ENCODE measurements at regions not wholly inside any gene's neighbourhood (a gene's known extent, or its start where the extent isn't known, plus 50 kb on each side); places are given as distances from the start of the nearest gene placed in this dataset.
"Not testable (repeated sequence)": the region's sequence is repeated elsewhere in the genome, so short reads cannot be mapped to it uniquely, and the experiment has no call there.

DNA sequence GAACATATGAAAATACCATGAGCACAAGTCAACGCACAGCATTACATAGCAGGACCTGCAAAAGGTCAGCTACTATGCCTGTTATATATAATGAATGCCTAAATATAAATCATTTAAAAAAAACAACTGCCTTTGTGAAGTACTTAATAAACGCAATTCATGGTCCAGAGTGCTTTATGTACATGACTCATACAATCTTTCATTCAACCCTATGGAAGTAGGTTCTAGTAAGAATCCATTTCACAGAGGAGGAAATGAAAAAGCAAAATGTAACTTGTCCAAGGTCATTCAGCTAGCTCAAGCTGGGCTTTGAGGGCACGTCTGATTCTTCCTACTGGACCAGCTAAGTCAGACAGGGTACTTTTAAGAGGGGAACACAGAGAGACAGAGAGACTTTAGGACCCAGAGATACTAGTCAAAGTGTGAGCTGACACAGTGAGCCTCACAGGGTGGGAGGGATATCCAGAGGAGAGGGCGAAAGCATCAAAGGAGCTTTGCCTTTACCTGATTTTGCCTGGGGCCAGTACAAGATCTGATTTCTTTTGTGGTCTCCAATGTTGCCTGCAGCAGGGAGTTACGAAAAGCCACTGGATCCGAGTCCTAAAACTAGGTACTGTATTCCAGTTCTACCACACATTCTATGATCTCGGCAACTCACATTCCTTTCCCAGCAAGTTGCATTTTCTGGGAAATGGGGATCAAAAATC is 83.4 kb upstream of the ZFHX3 start:
- H3K4me3 ChIP-seq (ENCODE audit: low read length): no peak overlapping the region
- DNase-seq (ENCODE audit: low read depth, low spot score): no peak

DNA sequence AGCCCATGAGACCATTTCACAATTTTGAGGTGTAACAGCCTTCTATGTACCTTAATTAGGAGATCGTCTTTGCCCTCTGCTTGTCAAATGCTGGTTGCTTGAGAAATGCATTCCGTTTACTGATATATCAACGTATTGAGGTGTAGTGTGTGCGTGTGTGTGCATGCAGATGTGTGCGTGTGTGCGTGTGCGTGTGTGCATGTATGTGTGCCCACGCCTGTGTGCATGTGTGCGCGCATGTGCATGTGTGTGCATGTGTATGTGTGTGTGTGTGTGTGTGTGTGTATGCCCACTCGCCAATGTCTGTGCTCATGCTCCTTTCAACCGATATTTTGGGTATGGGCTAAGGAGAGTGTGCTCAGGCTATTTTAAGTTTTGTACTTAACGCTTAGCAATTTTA is 81.5 kb upstream of the ZFHX3 start:
- H3K4me3 ChIP-seq (ENCODE audit: low read length): no peak overlapping the region
- DNase-seq (ENCODE audit: low read depth, low spot score): no peak

DNA sequence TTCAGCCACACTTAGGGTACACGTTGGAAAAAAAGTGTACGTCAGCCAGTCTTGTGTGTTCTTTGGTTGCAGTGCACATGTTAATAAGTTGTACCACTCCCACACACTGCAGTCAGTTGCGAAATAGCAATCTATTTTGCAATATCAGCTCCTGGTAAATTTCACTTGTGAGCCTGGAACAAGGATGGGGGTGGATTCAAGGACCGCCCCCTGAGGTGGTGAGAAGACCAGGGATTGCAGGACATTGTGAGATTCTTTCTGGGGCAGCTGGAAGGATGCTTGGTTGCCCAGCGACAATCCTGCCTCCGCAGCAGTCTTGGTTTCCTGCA is 78.6 kb upstream of the ZFHX3 start:
- DNase-seq (ENCODE audit: low read depth, low spot score): no peak
- H3K4me3 ChIP-seq (ENCODE audit: low read length): no peak overlapping the region

DNA sequence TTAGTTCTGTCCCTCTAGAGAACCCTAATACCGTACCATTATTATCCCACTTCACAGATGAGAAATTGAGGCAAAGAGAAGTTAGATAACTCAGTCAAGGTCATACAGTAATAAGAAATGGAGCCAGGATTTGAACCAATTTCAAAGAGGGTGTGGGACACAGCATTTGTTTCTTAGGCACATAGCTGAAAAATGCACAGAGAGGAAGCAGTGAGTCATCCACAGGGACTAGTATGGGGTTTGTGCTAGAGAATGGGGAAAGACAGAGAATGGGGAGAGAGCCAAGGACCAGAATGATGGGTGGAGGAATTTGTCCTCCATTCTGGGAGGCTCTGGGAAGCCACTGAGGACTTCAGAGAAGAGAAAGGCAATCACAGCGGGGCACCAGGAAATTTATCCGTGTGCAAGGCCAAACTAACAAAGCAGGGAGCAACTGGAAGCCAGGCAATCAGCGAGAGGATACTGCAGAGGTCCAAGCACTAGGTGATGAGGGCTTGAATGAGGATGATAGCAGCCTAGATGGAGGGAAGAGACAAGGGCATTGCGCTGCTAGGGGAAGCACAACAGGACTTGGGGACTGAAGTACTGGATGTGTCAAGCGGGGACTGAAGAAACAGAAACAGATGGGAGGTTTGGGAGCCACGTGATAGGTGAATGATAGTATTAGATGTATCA is 78.1 kb upstream of the ZFHX3 start:
- DNase-seq (ENCODE audit: low read depth, low spot score): no peak
- no peak overlapping the region for H3K4me3 ChIP-seq (ENCODE audit: low read length)

DNA sequence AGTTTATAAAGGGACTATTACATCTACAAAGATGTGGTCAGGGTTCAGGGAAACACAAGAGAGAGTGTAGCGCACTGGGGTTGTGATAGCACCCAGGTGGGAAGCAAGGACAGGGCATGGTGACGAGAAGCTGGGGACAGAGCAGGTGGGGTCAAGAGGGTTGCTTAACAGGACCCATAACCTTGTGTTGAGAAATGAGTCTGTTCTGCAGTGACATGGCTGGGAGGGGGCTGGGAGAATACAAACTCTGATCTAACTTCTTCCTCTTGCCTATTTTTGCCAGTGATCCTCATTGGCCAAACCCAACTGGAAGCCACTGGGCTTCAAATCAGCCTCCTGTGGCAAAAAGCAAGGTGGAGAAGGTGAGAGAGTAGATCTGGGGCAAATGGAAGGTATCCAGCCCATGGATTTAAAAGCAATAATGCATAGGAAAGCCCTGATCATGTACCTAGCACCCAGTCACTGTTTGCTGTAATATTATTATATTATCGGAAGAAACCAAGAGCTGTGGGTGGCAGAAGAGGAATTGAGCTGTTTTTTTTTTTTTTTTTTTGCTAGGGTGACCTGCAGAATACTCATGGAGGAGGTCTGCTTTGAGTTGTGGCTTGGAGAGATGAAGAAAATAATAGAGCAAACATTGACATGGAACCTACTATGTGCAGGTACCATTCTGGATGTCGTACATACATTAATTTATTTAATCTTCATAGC is 76.9 kb upstream of the ZFHX3 start:
- DNase-seq (ENCODE audit: low read depth, low spot score): no peak
- H3K4me3 ChIP-seq (ENCODE audit: low read length): no peak overlapping the region

DNA sequence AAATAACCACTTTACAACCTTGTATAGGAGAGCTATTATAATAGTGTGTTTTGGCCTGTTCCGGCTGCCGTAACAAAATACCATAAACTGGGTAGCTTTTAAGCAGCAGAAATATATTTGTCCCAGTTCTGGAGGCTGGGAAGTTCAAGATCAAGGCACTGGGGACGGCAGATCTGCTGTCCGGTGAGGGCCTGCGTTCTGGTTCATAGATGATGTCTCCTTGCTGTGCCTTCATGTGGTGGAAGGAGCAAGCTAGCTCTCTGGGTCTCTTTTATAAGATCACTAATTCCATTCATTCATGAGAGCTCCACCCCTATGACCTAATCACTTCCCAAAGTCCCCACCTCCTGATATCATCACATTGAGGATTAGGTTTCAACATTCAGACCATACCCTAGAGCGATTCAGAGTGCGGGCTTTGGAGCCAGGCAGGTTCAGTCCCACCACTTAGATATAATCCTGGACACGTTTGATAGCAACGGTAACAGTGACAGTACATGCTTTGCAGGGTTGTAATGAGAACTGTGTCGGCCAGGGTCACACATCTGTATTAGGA is 76.2 kb upstream of the ZFHX3 start:
- H3K4me3 ChIP-seq (ENCODE audit: low read length): no peak overlapping the region
- no peak for DNase-seq (ENCODE audit: low read depth, low spot score)

DNA sequence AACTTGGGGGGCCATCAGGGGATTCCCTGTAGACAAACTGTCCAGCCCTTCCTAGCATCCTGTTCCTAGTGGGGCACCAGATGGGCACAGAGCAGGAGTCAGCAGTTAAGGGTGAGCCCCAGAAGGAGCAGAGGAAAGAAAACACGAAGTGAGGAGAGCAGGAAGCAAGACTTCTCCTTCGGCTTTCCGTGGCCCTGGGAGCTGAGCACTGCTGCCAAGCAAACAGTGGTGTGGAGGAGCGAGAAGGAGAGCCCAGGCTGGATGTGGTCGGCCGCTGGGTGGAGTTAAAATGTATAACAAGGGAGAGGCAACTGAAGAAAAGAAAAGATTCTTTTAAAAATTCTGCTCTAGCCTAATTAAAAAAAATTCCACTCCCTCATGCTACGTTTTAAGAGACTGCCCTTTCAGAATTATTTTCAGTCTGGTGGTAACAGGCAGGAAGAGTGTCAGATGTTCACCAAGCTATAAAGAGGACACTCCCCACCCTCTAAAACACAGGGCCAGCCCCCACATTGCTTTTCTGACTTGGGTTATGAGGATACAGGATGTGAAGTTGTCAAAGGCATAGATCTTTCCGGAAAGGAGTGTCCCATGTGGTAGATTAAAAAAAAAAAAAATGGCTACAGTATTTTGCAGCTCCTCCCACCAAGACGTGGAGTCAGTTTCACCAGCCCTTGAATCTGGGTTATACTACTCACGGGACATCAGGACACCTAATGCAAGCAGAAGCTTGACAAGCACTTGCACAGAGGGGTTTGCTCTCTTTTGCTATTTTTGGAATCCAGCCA is 74.9 kb upstream of the ZFHX3 start:
- no peak overlapping the region for H3K4me3 ChIP-seq (ENCODE audit: low read length)
- DNase-seq (ENCODE audit: low read depth, low spot score): no peak

DNA sequence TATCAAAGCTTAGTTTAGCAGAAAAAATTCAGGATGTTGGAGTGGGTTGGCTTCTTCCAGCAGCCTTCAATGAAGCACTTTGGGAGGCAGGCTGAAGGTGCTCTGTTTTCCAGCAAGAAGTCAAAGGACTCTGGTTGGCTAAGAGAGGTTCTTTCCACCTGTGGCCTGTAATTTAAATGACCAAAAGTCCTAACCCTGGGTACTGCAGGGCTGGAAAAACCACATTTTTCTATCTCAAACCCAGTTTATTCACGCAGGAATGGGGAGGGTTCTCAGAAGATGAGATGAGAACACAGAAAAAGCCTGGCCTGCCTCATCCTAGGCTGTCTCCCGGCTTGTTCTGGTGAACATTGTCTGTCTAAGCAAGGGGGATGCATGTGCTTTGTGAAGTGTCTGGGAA is 68.6 kb upstream of the ZFHX3 start:
- no peak for DNase-seq (ENCODE audit: low read depth, low spot score)
- no peak overlapping the region for H3K4me3 ChIP-seq (ENCODE audit: low read length)

DNA sequence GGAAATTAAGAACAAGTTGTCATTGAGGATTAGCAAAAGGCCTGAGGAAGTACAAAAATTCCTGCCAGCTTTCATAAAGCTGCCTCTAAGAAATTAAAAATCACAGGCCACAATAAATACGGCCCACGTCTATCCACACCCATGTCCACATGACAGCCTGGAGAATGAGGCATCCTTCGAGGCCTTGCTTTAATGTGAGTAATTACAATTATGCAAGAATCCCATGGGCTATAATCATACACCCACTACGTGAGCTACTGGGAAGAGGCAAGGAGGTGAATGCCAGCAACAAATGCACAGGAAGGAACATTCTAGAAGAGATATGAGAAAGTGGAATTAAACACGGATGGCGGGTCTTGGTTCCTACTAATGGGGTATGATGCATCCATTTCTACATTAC is 65.4 kb upstream of the ZFHX3 start:
- DNase-seq (ENCODE audit: low read depth, low spot score): no peak
- no peak overlapping the region for H3K4me3 ChIP-seq (ENCODE audit: low read length)

DNA sequence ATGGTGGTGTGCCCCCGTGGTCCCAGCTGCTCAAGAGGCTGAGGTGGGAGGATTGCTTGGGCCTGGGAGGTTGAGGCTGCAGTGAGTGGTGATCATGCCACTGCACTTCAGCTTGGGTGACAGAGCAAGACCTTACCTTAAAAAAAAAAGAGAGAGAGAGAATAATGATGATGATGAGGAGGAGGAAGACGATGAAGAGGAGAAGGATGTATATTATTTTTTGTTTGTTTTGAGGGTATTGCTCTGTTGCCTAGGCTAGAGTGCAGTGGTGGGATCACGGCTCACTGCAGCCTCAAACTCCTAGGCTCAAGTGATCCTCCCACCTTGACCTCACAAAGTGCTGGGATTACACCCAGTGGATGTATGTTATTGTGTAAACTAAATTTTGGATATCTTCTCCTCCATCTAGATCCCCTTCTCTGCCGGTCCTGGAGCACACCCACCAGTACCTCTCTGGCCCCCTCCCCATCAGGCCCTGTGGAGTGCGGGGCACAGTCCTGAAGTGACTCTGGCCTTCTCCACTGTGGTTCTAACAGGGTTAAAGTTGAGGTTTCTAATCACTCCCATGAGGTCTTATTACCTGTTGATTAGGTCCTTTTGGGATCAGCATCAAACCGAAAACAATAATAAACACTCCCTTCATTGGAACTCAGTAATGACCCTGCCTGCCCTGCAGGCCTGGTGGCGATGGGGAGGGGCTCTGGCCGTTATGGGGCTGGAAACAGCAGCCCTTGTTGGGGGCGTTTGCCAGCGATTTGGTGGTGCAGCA is 60.5 kb upstream of the ZFHX3 start:
- DNase-seq (ENCODE audit: low read depth, low spot score): no peak
- H3K4me3 ChIP-seq (ENCODE audit: low read length): no peak overlapping the region

DNA sequence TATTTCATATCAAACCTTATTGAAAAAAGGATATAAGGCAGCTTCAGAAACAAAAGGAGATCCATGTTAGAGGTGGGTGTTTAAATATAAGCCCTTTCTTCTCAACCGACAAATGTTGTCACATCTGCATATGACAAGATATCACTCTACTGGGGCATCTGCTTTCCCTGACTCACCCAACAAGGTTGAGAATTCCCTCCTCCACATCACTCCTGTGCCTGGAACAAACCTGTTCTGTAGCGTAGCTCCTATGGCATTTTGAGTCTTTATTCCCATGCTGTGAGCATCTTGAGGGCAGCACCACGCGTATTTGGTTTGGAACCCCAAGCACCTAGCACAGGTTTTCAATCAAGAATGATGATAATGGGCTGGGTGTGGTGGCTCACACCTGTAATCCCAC is 59.4 kb upstream of the ZFHX3 start:
- H3K4me3 ChIP-seq (ENCODE audit: low read length): no peak overlapping the region
- no peak for DNase-seq (ENCODE audit: low read depth, low spot score)

DNA sequence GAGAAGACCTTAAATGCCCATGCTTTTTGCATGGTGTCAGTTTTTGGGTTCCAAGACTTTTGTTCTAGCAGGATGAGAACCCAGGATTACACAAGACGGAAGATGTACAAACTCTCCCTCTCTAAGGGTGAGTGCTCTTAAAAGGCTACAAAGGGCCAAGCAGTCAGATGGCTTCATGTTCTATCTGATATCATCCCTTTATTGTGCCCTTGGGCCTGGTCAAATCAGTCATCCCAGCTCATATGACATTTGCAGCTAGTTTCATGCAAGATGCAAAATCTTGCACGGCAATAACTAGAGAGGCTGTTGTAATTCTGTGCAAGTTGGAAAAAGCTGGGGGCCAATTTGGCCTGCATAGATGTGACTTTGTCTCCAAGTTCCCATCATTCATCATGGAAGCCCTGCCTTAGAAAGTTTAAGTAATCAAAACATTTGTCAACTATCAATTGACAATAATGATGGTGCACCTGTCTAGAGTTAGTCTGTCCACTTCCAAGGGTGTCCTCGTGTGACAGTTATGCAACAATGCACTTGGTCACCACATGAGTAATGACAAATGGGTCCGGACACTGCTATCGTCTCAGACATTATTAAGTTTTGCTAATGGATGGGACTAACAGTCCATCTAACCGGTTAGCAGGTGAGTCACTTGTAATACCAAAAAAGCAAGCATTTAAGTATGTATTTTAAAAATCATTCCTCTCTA is 58.6 kb upstream of the ZFHX3 start:
- no peak overlapping the region for H3K4me3 ChIP-seq (ENCODE audit: low read length)
- DNase-seq (ENCODE audit: low read depth, low spot score): no peak

DNA sequence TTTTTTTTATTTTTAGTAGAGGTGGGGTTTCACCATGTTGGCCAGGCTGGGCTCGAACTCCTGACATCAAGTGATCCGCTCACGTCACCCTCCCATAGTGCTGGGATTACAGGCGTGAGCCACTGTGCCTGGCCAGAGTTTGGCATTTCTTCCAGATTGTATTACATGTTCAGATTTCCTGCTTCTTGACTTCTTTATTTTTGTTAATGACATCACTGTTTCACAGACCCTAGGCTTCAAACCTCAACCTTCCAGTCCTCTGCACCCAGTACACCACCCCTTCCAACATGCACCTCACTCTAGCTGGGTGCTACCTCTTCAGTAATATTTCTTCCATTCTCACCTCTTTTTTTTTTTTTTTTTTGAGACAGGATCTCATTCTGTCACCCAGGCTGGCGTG is 53.6 kb upstream of the ZFHX3 start:
- no peak for DNase-seq (ENCODE audit: low read depth, low spot score)
- H3K4me3 ChIP-seq (ENCODE audit: low read length): no peak overlapping the region

DNA sequence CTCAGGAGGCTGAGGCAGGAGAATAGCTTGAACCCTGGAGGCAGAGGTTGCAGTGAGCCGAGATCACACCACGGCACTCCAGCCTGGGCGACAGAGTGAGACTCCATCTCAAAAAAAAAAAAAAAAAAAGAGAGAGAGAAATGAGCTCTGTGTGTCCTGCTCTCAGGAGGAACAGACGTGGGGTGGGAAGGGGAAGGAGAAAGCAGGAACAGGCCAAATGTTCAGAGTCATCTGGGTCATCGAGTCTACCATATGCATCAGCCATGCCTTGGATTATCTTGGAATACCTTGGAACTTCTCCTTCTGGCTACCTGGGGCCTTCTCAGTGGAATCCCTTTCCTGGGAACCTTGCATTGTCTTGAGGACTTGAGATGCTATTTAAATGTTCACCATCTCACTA is 51.7 kb upstream of the ZFHX3 start:
- not testable (repeated sequence) for H3K4me3 ChIP-seq (ENCODE audit: low read length); DNase-seq (ENCODE audit: low read depth, low spot score)
